ENCODE measurements at regions not wholly inside any gene's neighbourhood (a gene's known extent, or its start where the extent isn't known, plus 50 kb on each side); places are given as distances from the start of the nearest gene placed in this dataset.

- Histone ChIP-seq H2BK120ac (ENCODE audit: low read depth, low read length) (no peak overlapping the region), H3K27me3 (ENCODE audit: control insufficient read depth, insufficient read depth, low read length) (no peaks in the 10 kb centered on the region), H2BK20ac (ENCODE audit: low read depth, low read length) (no peak overlapping the region), H3K79me1 (ENCODE audit: low read depth in 1 of 2, low read length in 2 of 2) (no peaks in the 10 kb centered on the region), H2AK5ac (ENCODE audit: low read depth, low read length) (no peak overlapping the region), H3K4me3 (ENCODE audit: insufficient read depth, low read depth, low read length) (no peak overlapping the region), H4K20me1 (ENCODE audit: insufficient read depth, low read length) (no peaks in the 10 kb centered on the region), H2BK5ac (ENCODE audit: low read depth, low read length, poor library complexity, severe bottlenecking) (no peak overlapping the region), H2AK9ac (replicated peaks; ENCODE audit: low read depth, low read length, poor library complexity) (no peak overlapping the region), H3K4ac (ENCODE audit: low read depth, low read length) (no peak overlapping the region), H3K4me1 (ENCODE audit: control insufficient read depth, insufficient read depth, low read length) (no peaks in the 10 kb centered on the region), H4K91ac (ENCODE audit: insufficient read depth, low read depth, low read length) (no peak overlapping the region), H4K8ac (ENCODE audit: low read depth in 2 of 2, low read length in 2 of 2) (no peak overlapping the region), H3K27ac (ENCODE audit: insufficient read depth, low read length) (no peak overlapping the region), H3K56ac (ENCODE audit: extremely low read depth, insufficient read depth, low read length) (no peak overlapping the region), H3K9me1 (ENCODE audit: insufficient read depth, low read length) (no peaks in the 10 kb centered on the region), H2BK15ac (ENCODE audit: low read depth, low read length) (no peak overlapping the region), H4K5ac (ENCODE audit: low read depth, low read length) (no peak overlapping the region), H3K4me2 (ENCODE audit: low read depth, low read length) (no peak overlapping the region), H3K23ac (ENCODE audit: low read depth, low read length) (no peak overlapping the region), H3K18ac (ENCODE audit: low read depth, low read length) (no peak overlapping the region), H3K9ac (ENCODE audit: low read depth, low read length) (no peak overlapping the region), H3K14ac (replicated peaks; ENCODE audit: low read depth, low read length) (no peak overlapping the region), H3K36me3 (ENCODE audit: control insufficient read depth, insufficient read depth, low read length) (no peaks in the 10 kb centered on the region), H3K9me3 (ENCODE audit: control insufficient read depth, insufficient read depth, low read length) (peaks cover 7% of the 10 kb centered on the region), H2AFZ (replicated peaks; ENCODE audit: low read length, poor library complexity) (no peak overlapping the region)
- ATAC-seq (ENCODE audit: low read depth) = no peak
- ChIA-PET CTCF (no interaction called here), POLR2A (ENCODE audit: unreplicated experiment) (no interaction called here)
- DNase-seq = no peak
- intact Hi-C loops (cut with micrococcal nuclease) (no loop called here), in situ Hi-C loops (cut with MboI; ENCODE audit: low sequenced_read_pairs) (no loop called here), dilution Hi-C loops (cut with HindIII; ENCODE audit: low sequenced_read_pairs, unreplicated experiment) (no loop called here)
- TF ChIP-seq CHD1 (IDR thresholded peaks at IDR 0.05; ENCODE audit: low read depth, low read length) (no peak), RCOR1 (IDR thresholded peaks at IDR 0.05; ENCODE audit: insufficient replicate concordance, low read length) (no peak), ELK1 (IDR thresholded peaks at IDR 0.05; ENCODE audit: borderline replicate concordance, low read depth, low read length) (no peak), USF2 (IDR thresholded peaks at IDR 0.05; ENCODE audit: low read depth, low read length) (no peak), BHLHE40 (IDR thresholded peaks at IDR 0.05; ENCODE audit: low read depth, low read length) (no peak), NFE2L2 (IDR thresholded peaks at IDR 0.05; ENCODE audit: low read depth, low read length) (no peak), SMC3 (IDR thresholded peaks at IDR 0.05; ENCODE audit: low read depth, low read length) (no peak), CEBPB (IDR thresholded peaks at IDR 0.05; ENCODE audit: low read depth, low read length) (no peak), MAZ (IDR thresholded peaks at IDR 0.05; ENCODE audit: borderline replicate concordance, low read depth, low read length) (no peak), FOS (IDR thresholded peaks at IDR 0.05; ENCODE audit: low read depth, low read length) (no peak)
- WGBS, 2 experiments (ENCODE audit: extremely low coverage in 2 of 2, insufficient read length in 1 of 2) = no CpG with 5 or more reads among the region's 3 CpGs
- BruUV-seq (replicated peaks) = no TSS peak
Observed at GRCh38 chr1:239545466-239545865, 159.1 kb downstream of the CHRM3 start.

Measured in IMR-90 (cell line).